Loucy (cell line): ENCODE measurements at regions not wholly inside any gene's neighbourhood (a gene's known extent, or its start where the extent isn't known, plus 50 kb on each side); places are given as distances from the start of the nearest gene placed in this dataset.

ENCODE experiments used
- EZH2phosphoT487 ChIP-seq: fragments of 200-600 bp; IDR thresholded peaks from 2 replicates; pipeline ENCODE4 v1.6.1; 2018; ENCODE audit warnings: antibody characterized with exemption, mild to moderate bottlenecking, moderate library complexity, borderline replicate concordance
- TF ChIP-seq, protein P1 (sequence below): fragments of 200-600 bp; sonication (generic); conservative IDR thresholded peaks from 2 replicates; pipeline ENCODE4 v1.5.1; 2014; ENCODE audit warnings: mild to moderate bottlenecking, antibody characterized with exemption, low read length

DNA sequence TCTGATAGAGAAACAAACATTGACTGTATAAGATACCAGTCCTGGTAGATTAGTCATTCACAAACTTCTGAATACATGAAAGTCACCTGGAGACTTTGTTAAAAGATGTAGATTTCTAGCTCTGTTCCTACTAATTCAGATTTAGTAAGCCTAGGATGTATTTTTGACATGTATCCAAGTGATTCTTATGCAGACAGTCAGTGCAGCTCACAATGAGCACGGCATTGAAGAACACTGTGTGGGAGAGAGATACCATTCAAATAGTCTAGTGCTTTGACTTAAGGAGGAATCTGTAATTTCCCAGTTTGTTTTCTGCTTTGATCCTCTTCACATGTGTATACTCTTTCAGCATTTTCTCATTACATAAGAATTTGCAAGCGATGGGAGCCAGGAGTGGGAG lies 68.7 kb upstream of the STXBP6 start:
- TF ChIP-seq, protein P1, sequence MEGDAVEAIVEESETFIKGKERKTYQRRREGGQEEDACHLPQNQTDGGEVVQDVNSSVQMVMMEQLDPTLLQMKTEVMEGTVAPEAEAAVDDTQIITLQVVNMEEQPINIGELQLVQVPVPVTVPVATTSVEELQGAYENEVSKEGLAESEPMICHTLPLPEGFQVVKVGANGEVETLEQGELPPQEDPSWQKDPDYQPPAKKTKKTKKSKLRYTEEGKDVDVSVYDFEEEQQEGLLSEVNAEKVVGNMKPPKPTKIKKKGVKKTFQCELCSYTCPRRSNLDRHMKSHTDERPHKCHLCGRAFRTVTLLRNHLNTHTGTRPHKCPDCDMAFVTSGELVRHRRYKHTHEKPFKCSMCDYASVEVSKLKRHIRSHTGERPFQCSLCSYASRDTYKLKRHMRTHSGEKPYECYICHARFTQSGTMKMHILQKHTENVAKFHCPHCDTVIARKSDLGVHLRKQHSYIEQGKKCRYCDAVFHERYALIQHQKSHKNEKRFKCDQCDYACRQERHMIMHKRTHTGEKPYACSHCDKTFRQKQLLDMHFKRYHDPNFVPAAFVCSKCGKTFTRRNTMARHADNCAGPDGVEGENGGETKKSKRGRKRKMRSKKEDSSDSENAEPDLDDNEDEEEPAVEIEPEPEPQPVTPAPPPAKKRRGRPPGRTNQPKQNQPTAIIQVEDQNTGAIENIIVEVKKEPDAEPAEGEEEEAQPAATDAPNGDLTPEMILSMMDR: no peak
- no peak for TF ChIP-seq EZH2phosphoT487
